ENCODE measurements at regions not wholly inside any gene's neighbourhood (a gene's known extent, or its start where the extent isn't known, plus 50 kb on each side); places are given as distances from the start of the nearest gene placed in this dataset.

DNA sequence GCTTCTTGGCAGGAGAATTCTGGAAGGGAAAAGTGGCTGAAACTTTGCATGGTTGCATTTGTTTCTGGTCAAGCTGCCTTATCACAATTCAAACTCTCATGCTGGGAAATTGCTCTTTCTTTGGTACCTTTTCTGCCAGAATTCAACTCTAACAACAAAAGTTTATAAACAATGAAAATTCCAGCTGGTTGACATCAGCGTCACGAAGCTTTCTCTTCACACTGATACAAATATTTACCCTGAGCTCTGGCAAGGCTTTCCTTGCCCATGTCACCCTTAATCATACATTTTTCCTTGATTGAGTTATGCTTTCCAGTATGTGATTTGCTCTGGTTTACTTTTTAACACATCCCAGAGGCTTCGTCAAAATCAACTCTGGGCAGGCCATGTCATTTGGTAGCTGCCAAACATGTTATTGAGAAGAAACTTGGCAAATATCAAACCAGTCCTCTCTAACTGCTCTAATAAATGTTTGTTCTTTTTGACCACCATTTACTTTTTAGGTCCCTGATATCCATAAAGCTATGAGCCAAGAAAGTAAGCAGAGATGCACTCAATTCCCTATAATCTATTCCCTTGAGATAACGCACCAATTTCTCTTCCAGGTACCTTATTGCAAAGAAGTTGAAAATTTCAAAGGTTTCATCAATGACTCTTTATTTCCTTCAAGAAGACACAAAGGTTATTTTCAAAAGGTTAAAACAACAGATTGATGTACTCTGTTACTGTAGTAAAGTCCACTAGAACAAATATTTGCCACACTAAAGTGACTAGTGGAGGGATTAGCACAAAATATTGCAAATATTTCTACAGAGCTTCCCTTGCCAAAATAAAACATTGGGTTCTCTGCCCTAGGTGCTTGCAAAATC lies 1241.1 kb upstream of the ZEB2 start:
- ATAC-seq (ENCODE audit: low FRiP score) (no peak), DNase-seq (ENCODE audit: low spot score) (no peak)
- TF ChIP-seq, protein P1, sequence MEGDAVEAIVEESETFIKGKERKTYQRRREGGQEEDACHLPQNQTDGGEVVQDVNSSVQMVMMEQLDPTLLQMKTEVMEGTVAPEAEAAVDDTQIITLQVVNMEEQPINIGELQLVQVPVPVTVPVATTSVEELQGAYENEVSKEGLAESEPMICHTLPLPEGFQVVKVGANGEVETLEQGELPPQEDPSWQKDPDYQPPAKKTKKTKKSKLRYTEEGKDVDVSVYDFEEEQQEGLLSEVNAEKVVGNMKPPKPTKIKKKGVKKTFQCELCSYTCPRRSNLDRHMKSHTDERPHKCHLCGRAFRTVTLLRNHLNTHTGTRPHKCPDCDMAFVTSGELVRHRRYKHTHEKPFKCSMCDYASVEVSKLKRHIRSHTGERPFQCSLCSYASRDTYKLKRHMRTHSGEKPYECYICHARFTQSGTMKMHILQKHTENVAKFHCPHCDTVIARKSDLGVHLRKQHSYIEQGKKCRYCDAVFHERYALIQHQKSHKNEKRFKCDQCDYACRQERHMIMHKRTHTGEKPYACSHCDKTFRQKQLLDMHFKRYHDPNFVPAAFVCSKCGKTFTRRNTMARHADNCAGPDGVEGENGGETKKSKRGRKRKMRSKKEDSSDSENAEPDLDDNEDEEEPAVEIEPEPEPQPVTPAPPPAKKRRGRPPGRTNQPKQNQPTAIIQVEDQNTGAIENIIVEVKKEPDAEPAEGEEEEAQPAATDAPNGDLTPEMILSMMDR (IDR thresholded peaks at IDR 0.05), result no peak

DNA sequence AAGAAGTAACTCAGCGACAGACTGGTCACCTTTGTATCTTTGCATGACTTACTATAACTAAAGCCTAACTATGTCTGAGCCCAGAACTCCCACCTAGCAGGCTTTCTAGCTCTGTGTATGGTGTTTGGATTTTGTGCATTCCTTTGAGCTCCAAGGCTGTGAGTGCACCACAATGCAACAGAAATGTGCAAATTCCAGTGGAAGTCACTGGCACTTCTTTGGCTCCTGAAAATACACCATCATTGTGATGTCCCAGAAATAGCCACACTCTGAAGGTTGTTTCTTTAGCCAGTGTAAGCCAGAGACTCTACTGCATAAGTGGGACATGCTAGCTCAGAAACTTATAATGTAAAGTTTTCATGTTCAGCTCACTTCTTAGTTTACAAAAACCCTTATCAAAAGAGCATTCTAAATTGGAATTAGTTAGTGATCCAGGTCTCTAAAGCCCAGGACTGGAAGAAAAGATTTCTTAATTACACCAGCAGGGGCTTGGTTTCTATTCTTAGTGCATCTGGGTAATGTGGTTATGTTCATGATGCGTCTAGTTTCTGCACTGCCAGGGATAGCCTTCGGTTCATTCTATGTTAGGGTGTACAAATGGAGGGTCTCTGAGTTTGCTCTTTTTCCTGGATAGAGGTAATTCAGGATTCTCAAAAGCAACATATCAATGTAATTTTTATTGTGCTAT lies 1239.5 kb upstream of the ZEB2 start:
- DNase-seq (ENCODE audit: low spot score) (no peak), ATAC-seq (ENCODE audit: low FRiP score) (no peak)
- TF ChIP-seq, protein P1 (IDR thresholded peaks at IDR 0.05), result no peak

DNA sequence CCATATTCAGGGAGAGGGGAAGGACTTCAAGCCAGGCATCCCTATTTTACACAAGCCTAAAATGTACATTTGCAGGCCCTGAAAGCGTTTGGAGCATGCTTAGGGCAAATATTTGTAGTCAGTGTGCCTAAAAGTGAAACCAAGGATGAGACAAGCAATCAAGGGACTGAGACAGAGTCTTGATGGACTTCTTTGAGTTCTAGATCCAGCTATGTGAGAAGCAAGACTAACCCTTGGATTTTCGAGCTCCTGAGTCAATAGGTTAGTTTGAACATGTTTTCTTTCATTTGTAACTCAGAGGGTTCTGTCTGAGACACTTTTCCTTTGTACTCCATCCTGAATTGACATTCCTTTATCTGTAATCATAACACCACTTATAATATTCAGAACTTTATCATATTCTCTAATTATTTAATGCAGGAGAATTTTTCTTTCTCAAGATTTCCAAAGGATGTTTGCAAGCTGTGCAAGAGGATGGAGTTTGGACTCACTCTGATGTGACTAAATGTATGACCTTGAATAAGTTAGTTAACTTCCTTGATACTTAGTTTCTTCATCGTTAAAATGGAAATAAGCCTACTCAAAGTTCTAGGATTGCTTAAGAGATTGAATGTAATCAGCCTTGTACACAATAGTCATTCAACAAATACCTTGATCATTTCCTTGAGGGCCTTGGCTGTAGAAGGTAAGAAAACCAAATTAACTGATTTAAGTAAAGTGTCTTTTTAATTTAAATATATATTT lies 1237.8 kb upstream of the ZEB2 start:
- TF ChIP-seq, protein P1 (IDR thresholded peaks at IDR 0.05), result no peak
- DNase-seq (ENCODE audit: low spot score) (no peak), ATAC-seq (ENCODE audit: low FRiP score) (no peak)

DNA sequence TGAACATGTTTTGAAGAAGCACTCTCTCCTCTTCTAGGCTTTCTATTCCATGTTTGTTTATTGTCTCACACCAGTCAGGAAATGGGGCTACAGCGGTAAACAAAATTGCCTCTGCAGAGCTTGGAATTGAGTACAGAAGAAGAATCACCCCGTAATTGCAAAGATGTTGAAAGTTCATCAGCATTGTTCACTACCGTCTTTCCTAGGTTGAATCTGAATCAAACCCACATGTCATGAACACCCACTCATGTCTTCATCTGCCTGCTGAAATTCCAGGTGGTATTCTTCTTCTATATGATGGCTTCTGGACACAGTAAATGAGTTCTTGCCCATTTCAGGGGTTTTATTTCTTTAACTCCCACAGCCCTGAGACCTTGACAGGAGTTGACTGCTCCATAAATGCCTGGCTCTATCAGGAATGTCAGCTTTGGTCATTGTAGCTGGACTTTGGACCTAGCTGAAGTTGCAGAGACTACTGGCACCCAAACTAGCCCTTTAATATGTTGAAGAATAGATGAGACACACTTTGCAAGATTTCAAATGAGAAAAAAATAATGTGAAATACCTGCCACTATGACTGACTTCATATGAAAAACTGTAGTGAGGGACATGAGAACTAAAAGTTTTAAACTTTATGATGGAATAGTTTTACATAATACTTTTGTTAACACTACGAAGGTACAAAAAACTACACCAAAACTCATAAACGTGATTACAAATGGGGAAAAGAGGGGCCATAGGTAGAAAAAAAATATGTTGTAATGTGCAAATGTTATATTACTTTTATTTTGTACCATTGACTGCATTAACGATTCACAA lies 1235.3 kb upstream of the ZEB2 start:
- TF ChIP-seq, protein P1 (IDR thresholded peaks at IDR 0.05), result no peak
- ATAC-seq (ENCODE audit: low FRiP score) (no peak), DNase-seq (ENCODE audit: low spot score) (no peak)

DNA sequence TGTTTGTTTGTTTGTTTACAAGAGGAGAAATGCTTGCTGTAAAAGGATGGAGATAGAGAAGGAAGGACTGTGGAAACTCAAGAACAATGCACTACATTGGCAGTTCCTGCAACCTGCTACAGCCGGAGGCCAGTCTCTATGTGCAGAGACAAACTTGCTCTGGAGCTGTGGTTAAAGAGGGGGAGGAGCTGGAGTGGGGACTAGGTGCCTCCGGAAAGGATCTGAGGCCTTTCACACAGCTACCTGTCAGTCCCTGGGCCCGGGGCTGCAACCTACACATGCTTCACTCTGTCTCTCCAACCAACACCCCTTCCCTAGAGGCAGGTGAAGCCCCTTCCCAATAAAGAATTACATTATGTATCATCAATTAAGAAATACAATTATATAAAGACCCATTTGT lies 1234.0 kb upstream of the ZEB2 start:
- DNase-seq (ENCODE audit: low spot score) (no peak), ATAC-seq (ENCODE audit: low FRiP score) (no peak)
- TF ChIP-seq, protein P1 (IDR thresholded peaks at IDR 0.05), result no peak

DNA sequence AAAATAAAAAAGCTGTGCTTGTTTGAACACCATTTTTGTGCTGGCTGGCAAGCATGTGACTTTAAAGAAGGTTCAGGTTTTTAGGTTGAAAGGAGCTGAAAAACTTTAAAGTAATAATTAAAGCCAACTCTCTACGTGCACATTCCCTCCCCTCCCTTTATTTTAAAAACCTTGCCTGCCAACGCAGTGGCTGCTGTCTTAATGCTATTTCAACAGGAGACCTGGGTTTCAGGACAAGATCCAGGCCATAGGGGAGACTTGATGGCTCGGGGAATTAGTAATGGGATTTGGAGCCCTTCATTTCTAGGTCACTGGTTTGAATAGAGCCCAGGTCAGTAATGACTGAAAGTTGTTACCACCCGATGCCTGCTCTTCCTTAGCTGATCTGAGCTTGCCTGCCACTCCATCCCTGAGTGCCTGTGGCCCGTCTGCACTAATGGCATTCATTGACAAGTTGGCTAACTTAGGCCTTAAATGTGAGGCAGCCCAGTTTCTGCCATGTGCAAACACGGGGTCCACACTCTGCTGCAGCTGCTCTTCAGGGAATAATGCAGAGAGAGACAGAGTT lies 1233.2 kb upstream of the ZEB2 start:
- DNase-seq (ENCODE audit: low spot score) (no peak), ATAC-seq (ENCODE audit: low FRiP score) (no peak)
- TF ChIP-seq, protein P1 (IDR thresholded peaks at IDR 0.05), result no peak

All from omental fat pad (tissue), 3 donors.